OCI-LY7 (cell line): ENCODE measurements at regions not wholly inside any gene's neighbourhood (a gene's known extent, or its start where the extent isn't known, plus 50 kb on each side); places are given as distances from the start of the nearest gene placed in this dataset.
"Not testable (repeated sequence)": the region's sequence is repeated elsewhere in the genome, so short reads cannot be mapped to it uniquely, and the experiment has no call there.

Source experiments
- BruUV-seq: library from RNA; stranded (reverse); fragments of 400-500 nt; replicated peaks from 2 replicates; lab custom pipeline; 2021; lab: Mats Ljungman, UMichigan
- CTCF ChIA-PET: fragments of 300-600 bp; sonication (Branson Sonifier 250); formaldehyde crosslinking; loops from one replicate; lab custom pipeline; 2022; ENCODE audit warnings: antibody characterized with exemption; ENCODE audit not compliant: unreplicated experiment; lab: Charles Lee
- POLR2A ChIA-PET: fragments of 300-600 bp; sonication (Branson Sonifier 250); formaldehyde crosslinking; loops from one replicate; lab custom pipeline; 2022; ENCODE audit warnings: antibody characterized with exemption; lab: Charles Lee
- DNase-seq: peaks from one replicate; pipeline ENCODE4 v3.0.0-alpha.2; 2015; ENCODE audit warnings: low spot score
- H2AFZ ChIP-seq: fragments of 200-600 bp; sonication (generic), shearing (Covaris generic); 2 replicates; pipeline ENCODE4 v1.6.1; 2014; ENCODE audit warnings: mild to moderate bottlenecking, antibody characterized with exemption, low read length, moderate library complexity
- H3K27ac ChIP-seq: fragments of 200-600 bp; sonication (generic); 2 replicates; pipeline ENCODE4 v1.5.1; 2014; ENCODE audit warnings: mixed run types, low read depth, mild to moderate bottlenecking, moderate library complexity, low read length, inconsistent platforms; ENCODE audit not compliant: poor library complexity, severe bottlenecking
- H3K36me3 ChIP-seq: fragments of 200-600 bp; sonication (generic); 2 replicates; pipeline ENCODE4 v1.6.1; 2014; ENCODE audit warnings: mild to moderate bottlenecking, antibody characterized with exemption, low read length, moderate library complexity, mixed read lengths; ENCODE audit not compliant: insufficient read depth
- H3K4me1 ChIP-seq: fragments of 200-600 bp; sonication (generic); 2 replicates; pipeline ENCODE4 v1.5.1; 2014; ENCODE audit warnings: mild to moderate bottlenecking, low read length; ENCODE audit not compliant: insufficient read depth, poor library complexity, severe bottlenecking
- H3K4me2 ChIP-seq: fragments of 200-600 bp; sonication (generic); 2 replicates; pipeline ENCODE4 v1.6.1; 2014; ENCODE audit warnings: mild to moderate bottlenecking, low read length
- H3K4me3 ChIP-seq: fragments of 200-600 bp; sonication (generic); 2 replicates; pipeline ENCODE4 v1.5.1; 2014; ENCODE audit warnings: mild to moderate bottlenecking, low read depth, low read length; ENCODE audit not compliant: poor library complexity, severe bottlenecking
- H3K79me2 ChIP-seq: fragments of 200-600 bp; sonication (generic); 2 replicates; pipeline ENCODE4 v1.6.1; 2016; ENCODE audit warnings: low read depth, mild to moderate bottlenecking, low read length, moderate library complexity, mixed read lengths; ENCODE audit not compliant: insufficient read depth
- H3K9me2 ChIP-seq: fragments of 200-600 bp; sonication (generic); 2 replicates; pipeline ENCODE4 v1.6.1; 2016; ENCODE audit warnings: mild to moderate bottlenecking, low read length, mixed read lengths; ENCODE audit not compliant: insufficient read depth
- H3K9me3 ChIP-seq: fragments of 200-600 bp; sonication (generic); 2 replicates; pipeline ENCODE4 v1.6.1; 2014; ENCODE audit warnings: mild to moderate bottlenecking, mixed run types, low read length, mixed read lengths
- H4K20me1 ChIP-seq: fragments of 200-600 bp; sonication (generic); 2 replicates; pipeline ENCODE4 v1.6.1; 2014; ENCODE audit warnings: mild to moderate bottlenecking, antibody characterized with exemption, low read length, moderate library complexity, mixed read lengths; ENCODE audit not compliant: insufficient read depth
- EZH2phosphoT487 ChIP-seq: fragments of 200-600 bp; sonication (generic); IDR thresholded peaks from 2 replicates; pipeline ENCODE4 v1.6.1; 2018; ENCODE audit warnings: low read depth, borderline replicate concordance, mild to moderate bottlenecking, mixed run types, antibody characterized with exemption, low read length, moderate library complexity, mixed read lengths
- intact Hi-C: fragments of 100-400 bp; cut with micrococcal nuclease; formaldehyde crosslinking; loops from one replicate; pipeline ENCODE4 v1.10.0; 2022; ENCODE audit not compliant: unreplicated experiment
- TF ChIP-seq, protein P1 (sequence below): fragments of 200-600 bp; sonication (generic); conservative IDR thresholded peaks from 2 replicates; pipeline ENCODE4 v1.5.1; 2014; ENCODE audit warnings: mild to moderate bottlenecking, antibody characterized with exemption, low read length, moderate library complexity, mixed read lengths

DNA sequence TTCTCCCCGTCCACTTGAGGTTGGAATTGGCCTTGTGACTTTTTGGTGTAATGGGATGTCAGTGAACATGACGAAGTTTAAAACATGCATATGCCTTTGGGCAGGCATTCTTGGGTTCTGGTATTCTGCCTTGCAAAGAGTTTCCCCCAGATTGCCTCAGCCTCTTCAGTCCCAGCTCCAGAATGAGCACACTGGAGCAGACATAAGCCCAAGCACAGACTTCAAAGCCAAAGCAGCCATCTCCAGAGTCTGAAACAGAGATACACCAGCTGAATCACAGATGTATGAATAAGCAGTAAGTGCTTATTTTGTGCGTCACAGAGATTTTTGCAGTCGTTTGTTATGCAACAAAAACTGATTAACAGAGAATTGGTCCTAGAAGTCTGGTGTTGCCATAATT, 546.0 kb downstream of the FRK start:
- no peaks in the 10 kb centered on the region for H4K20me1 ChIP-seq
- ChIA-PET POLR2A (no interaction called here), CTCF (no interaction called here)
- no peak overlapping the region for H3K4me3 ChIP-seq
- intact Hi-C loops = no loop called here
- H3K27ac ChIP-seq = no peak overlapping the region
- no peaks in the 10 kb centered on the region for H3K9me2 ChIP-seq
- H3K9me3 ChIP-seq = no peaks in the 10 kb centered on the region
- H3K4me2 ChIP-seq = no peak overlapping the region
- H3K36me3 ChIP-seq = no peaks in the 10 kb centered on the region
- no peaks in the 10 kb centered on the region for H3K79me2 ChIP-seq
- no peak overlapping the region for H2AFZ ChIP-seq
- TF ChIP-seq, protein P1, sequence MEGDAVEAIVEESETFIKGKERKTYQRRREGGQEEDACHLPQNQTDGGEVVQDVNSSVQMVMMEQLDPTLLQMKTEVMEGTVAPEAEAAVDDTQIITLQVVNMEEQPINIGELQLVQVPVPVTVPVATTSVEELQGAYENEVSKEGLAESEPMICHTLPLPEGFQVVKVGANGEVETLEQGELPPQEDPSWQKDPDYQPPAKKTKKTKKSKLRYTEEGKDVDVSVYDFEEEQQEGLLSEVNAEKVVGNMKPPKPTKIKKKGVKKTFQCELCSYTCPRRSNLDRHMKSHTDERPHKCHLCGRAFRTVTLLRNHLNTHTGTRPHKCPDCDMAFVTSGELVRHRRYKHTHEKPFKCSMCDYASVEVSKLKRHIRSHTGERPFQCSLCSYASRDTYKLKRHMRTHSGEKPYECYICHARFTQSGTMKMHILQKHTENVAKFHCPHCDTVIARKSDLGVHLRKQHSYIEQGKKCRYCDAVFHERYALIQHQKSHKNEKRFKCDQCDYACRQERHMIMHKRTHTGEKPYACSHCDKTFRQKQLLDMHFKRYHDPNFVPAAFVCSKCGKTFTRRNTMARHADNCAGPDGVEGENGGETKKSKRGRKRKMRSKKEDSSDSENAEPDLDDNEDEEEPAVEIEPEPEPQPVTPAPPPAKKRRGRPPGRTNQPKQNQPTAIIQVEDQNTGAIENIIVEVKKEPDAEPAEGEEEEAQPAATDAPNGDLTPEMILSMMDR = no peak
- no peak for TF ChIP-seq EZH2phosphoT487
- H3K4me1 ChIP-seq = no peaks in the 10 kb centered on the region
- BruUV-seq = no TSS peak
- DNase-seq = no peak

DNA sequence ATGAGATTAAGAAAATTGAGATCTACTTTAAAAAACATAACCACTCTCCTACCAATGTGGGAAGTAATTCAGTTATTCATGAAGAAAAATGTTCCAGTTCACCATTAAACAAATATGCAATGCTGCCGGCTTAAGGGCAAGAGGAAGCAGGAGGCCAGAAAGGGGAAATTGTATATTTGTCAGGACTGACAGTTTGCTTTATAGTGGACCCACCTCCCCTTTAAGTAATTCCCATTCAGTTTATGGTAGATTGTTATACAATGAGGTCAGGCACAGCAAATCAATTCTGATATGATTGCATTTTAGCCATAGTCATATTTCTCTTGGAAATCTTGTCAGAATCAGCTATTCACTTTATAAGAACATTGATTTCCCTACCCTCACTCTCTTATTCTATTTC, 547.8 kb downstream of the FRK start:
- H3K4me3 ChIP-seq = no peak overlapping the region
- H2AFZ ChIP-seq = no peak overlapping the region
- POLR2A ChIA-PET = no interaction called here
- no TSS peak for BruUV-seq
- intact Hi-C loops = no loop called here
- TF ChIP-seq, protein P1 = no peak
- no peak for TF ChIP-seq EZH2phosphoT487
- H3K79me2 ChIP-seq = no peaks in the 10 kb centered on the region
- H3K4me2 ChIP-seq = no peak overlapping the region
- no peaks in the 10 kb centered on the region for H3K4me1 ChIP-seq
- CTCF ChIA-PET = no interaction called here
- no peaks in the 10 kb centered on the region for H3K9me3 ChIP-seq
- H3K27ac ChIP-seq = no peak overlapping the region
- H3K9me2 ChIP-seq = no peaks in the 10 kb centered on the region
- H3K36me3 ChIP-seq = no peaks in the 10 kb centered on the region
- no peak for DNase-seq
- H4K20me1 ChIP-seq = no peaks in the 10 kb centered on the region

DNA sequence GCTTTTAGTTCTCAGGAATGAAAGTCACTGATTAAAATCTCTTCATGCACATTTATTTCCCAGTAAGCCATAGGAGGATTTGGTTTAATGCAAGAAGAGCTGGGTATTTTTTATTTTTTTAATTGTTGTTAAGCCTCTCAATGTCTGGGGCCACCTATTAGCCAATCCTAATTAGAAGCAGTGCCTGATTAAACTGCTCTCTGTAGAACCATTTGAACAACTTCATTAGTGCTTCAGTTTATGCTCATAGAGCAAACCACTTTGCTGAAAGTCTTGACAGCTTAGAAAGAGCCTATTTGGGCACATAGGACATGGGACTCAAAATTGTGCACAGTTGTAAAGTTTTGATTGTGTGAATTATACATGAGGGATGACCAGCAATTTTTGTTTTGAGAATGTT, 548.9 kb downstream of the FRK start:
- CTCF ChIA-PET = no interaction called here
- no TSS peak for BruUV-seq
- TF ChIP-seq EZH2phosphoT487 = no peak
- TF ChIP-seq, protein P1 = no peak

DNA sequence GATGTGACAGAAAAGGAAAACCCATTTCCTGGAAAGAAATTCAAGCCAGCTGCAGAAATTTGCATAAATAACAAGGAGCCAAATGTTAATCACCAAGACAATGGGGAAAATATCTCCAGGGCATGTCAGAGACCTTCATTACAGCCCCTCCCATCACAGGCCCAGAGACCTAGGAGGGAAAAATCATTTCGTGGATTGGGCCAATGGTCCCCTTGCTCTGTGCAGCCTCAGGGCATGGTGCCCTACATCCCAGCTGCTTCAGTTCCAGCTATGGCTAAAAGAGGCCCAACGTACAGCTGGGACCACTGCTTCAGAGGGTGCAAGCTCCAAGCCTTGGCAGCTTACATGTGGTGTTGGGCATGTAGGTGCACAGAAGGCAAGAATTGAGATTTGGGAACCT, 558.3 kb downstream of the FRK start:
- H3K79me2 ChIP-seq, H4K20me1 ChIP-seq, H2AFZ ChIP-seq, H3K27ac ChIP-seq, POLR2A ChIA-PET, CTCF ChIA-PET, H3K9me2 ChIP-seq, H3K9me3 ChIP-seq, intact Hi-C loops, H3K4me3 ChIP-seq, H3K4me2 ChIP-seq, H3K4me1 ChIP-seq, H3K36me3 ChIP-seq, DNase-seq, BruUV-seq: not testable (repeated sequence)

More for the DNA sequence above, 548.9 kb downstream of the FRK start:
- POLR2A ChIA-PET = no interaction called here
- no peak for DNase-seq
- Histone ChIP-seq H2AFZ (no peak overlapping the region), H3K36me3 (no peaks in the 10 kb centered on the region), H3K4me3 (no peak overlapping the region), H3K9me2 (no peaks in the 10 kb centered on the region), H3K79me2 (no peaks in the 10 kb centered on the region), H4K20me1 (no peaks in the 10 kb centered on the region), H3K4me2 (no peak overlapping the region), H3K9me3 (no peaks in the 10 kb centered on the region), H3K27ac (no peak overlapping the region), H3K4me1 (no peaks in the 10 kb centered on the region)
- intact Hi-C loops = no loop called here
